ENCODE measurements at regions not wholly inside any gene's neighbourhood (a gene's known extent, or its start where the extent isn't known, plus 50 kb on each side); places are given as distances from the start of the nearest gene placed in this dataset.

DNA sequence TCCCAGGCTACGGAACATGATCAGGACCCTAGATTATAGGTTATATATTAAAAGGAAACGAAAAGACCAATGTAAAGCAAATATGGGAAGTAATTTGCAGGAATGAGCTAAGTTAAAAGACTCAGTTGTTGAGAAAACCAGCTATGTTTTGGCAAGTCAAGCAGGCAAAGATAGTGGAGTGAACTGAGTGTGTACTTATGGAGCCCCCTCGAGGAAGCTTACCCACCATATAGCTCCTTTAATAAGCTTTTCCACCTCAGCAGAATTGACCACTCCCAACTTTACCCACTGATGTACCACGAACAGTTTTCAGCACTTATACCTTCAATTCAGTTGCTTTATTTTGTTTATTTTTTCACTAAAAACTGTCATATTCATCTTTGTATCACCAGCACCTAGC lies 57.3 kb upstream of the PJA2 start:
- DNase-seq = no peak

Measured in NCI-H2029 (cell line).